ENCODE measurements at regions not wholly inside any gene's neighbourhood (a gene's known extent, or its start where the extent isn't known, plus 50 kb on each side); places are given as distances from the start of the nearest gene placed in this dataset.

GRCh38 chr16:59148769-59149155 lies 414.6 kb upstream of the GOT2 start:
- WGBS, 2 donors: 74 to 79% methylated on average over 2 of the region's 2 CpGs
- Histone ChIP-seq H3K4me3 (replicated peaks in 1 of 3) (no peak overlapping the region), H3K27me3 (no peaks in the 10 kb centered on the region), H3K4me1 (no peaks in the 10 kb centered on the region), H3K36me3 (no peaks in the 10 kb centered on the region), H3K9me3 (no peaks in the 10 kb centered on the region), H3K27ac (no peak overlapping the region)
- TF ChIP-seq POLR2A (IDR thresholded peaks at IDR 0.05): no peak
- TF ChIP-seq, protein P1, sequence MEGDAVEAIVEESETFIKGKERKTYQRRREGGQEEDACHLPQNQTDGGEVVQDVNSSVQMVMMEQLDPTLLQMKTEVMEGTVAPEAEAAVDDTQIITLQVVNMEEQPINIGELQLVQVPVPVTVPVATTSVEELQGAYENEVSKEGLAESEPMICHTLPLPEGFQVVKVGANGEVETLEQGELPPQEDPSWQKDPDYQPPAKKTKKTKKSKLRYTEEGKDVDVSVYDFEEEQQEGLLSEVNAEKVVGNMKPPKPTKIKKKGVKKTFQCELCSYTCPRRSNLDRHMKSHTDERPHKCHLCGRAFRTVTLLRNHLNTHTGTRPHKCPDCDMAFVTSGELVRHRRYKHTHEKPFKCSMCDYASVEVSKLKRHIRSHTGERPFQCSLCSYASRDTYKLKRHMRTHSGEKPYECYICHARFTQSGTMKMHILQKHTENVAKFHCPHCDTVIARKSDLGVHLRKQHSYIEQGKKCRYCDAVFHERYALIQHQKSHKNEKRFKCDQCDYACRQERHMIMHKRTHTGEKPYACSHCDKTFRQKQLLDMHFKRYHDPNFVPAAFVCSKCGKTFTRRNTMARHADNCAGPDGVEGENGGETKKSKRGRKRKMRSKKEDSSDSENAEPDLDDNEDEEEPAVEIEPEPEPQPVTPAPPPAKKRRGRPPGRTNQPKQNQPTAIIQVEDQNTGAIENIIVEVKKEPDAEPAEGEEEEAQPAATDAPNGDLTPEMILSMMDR (IDR thresholded peaks at IDR 0.05): no peak
- intact Hi-C loops (cut with DNase I): no loop called here
- DNase-seq: no peak

GRCh38 chr16:59148056-59148768 lies 414.1 kb upstream of the GOT2 start:
- TF ChIP-seq POLR2A (IDR thresholded peaks at IDR 0.05): no peak
- TF ChIP-seq, protein P1 (IDR thresholded peaks at IDR 0.05): no peak
- no peaks in the 10 kb centered on the region for H3K27me3 ChIP-seq
- no peaks in the 10 kb centered on the region for H3K9me3 ChIP-seq
- no peak overlapping the region for H3K4me3 ChIP-seq (replicated peaks in 1 of 3)
- H3K27ac ChIP-seq: no peak overlapping the region
- WGBS, 2 donors: 57 to 59% methylated on average over 8 of the region's 8 CpGs
- intact Hi-C loops (cut with DNase I): no loop called here
- H3K4me1 ChIP-seq: no peaks in the 10 kb centered on the region
- H3K36me3 ChIP-seq: no peaks in the 10 kb centered on the region
- DNase-seq: no peak

GRCh38 chr16:59146140-59146539 lies 412.0 kb upstream of the GOT2 start:
- intact Hi-C loops (cut with DNase I): no loop called here
- WGBS, 2 donors: 95 to 98% methylated on average over 3 of the region's 3 CpGs
- TF ChIP-seq, protein P1 (IDR thresholded peaks at IDR 0.05): no peak
- TF ChIP-seq POLR2A (IDR thresholded peaks at IDR 0.05): no peak
- Histone ChIP-seq H3K9me3 (no peaks in the 10 kb centered on the region), H3K27me3 (no peaks in the 10 kb centered on the region), H3K27ac (no peak overlapping the region), H3K36me3 (no peaks in the 10 kb centered on the region), H3K4me1 (no peaks in the 10 kb centered on the region), H3K4me3 (replicated peaks in 1 of 3) (no peak overlapping the region)
- DNase-seq: no peak

DNA sequence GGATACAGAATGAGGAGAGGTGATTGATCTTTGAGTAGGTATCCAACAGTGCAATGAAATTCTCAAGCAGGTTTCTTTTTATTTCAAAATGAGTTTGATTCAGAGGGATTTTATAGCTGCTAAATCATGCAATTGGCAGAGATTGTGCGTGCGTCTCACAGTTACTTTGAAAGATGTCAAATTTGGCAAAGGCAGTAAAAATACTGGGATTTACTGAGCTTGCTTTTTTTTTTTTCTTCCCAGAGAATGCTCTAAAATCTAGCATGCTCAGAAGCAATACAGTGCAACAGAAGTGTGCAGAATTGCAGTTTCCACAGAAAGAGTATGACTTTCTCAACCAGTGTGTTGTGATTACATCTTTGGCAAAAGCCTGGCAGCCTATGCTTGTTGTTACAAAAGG lies 410.7 kb upstream of the GOT2 start:
- DNase-seq: no peak
- TF ChIP-seq, protein P1 (IDR thresholded peaks at IDR 0.05): no peak
- TF ChIP-seq POLR2A (IDR thresholded peaks at IDR 0.05): no peak
- WGBS, 2 donors: 75 to 79% methylated on average over 2 of the region's 2 CpGs
- Histone ChIP-seq H3K4me1 (no peaks in the 10 kb centered on the region), H3K36me3 (no peaks in the 10 kb centered on the region), H3K27ac (no peak overlapping the region), H3K4me3 (replicated peaks in 1 of 3) (no peak overlapping the region), H3K9me3 (no peaks in the 10 kb centered on the region), H3K27me3 (no peaks in the 10 kb centered on the region)
- intact Hi-C loops (cut with DNase I): no loop called here

DNA sequence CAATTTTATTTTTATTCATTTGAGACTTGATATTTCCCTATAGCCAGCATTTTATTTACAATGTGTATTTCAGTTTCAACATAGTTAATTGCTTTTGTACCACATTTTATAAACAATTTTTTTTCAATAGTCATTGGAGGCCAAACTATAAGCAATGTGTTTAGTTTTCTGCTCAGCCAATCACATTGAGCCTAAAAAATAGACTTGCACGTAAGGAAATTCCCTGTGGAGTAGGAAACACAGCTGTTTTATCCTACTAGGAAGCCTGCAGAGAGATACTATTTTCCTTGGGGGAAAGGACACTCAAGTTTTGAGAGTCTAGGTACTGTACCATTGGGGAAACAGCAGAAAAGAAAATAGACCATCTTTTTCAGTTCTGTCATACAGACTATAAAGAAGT lies 410.2 kb upstream of the GOT2 start:
- no peaks in the 10 kb centered on the region for H3K4me1 ChIP-seq
- no peaks in the 10 kb centered on the region for H3K27me3 ChIP-seq
- H3K4me3 ChIP-seq (replicated peaks in 1 of 3): no peak overlapping the region
- H3K36me3 ChIP-seq: no peaks in the 10 kb centered on the region
- WGBS, 2 donors: 49 to 58% methylated on average over 1 of the region's 1 CpG
- intact Hi-C loops (cut with DNase I): no loop called here
- no peaks in the 10 kb centered on the region for H3K9me3 ChIP-seq
- H3K27ac ChIP-seq: no peak overlapping the region
- no peak for DNase-seq
- no peak for TF ChIP-seq POLR2A (IDR thresholded peaks at IDR 0.05)
- TF ChIP-seq, protein P1 (IDR thresholded peaks at IDR 0.05): no peak
